ENCODE measurements at regions not wholly inside any gene's neighbourhood (a gene's known extent, or its start where the extent isn't known, plus 50 kb on each side); places are given as distances from the start of the nearest gene placed in this dataset.

GRCh38 chr20:56801971-56802755 is 173.1 kb downstream of the TFAP2C start:
- peaks cover 0 to 15% (median 0%) of the 10 kb centered on the region in 4 donors for H3K27me3 ChIP-seq
- H3K27ac ChIP-seq (replicated peaks in 1 of 4), result no peak overlapping the region
- 27% methylated on average over 19 of the region's 19 CpGs for WGBS
- no peak for TF ChIP-seq CTCF (IDR thresholded peaks at IDR 0.05)
- no peak for TF ChIP-seq POLR2AphosphoS5 (IDR thresholded peaks at IDR 0.05)
- TF ChIP-seq POLR2A (IDR thresholded peaks at IDR 0.05; ENCODE audit: low read depth), result no peak
- TF ChIP-seq EP300 (IDR thresholded peaks at IDR 0.05), result no peak
- DNase-seq (ENCODE audit: extremely low spot score), result no peak
- intact Hi-C loops (cut with DNase I), result no loop called here
- H3K4me3 ChIP-seq, result no peak overlapping the region
- H3K4me1 ChIP-seq, result peaks cover 0 to 15% (median 13%) of the 10 kb centered on the region in 4 donors
- peaks cover 0 to 9% (median 9%) of the 10 kb centered on the region in 4 donors for H3K9me3 ChIP-seq
- H3K36me3 ChIP-seq, result no peaks in the 10 kb centered on the region

GRCh38 chr20:56802805-56803204 is 173.7 kb downstream of the TFAP2C start:
- TF ChIP-seq EP300 (IDR thresholded peaks at IDR 0.05) (no peak), POLR2A (IDR thresholded peaks at IDR 0.05; ENCODE audit: low read depth) (no peak), CTCF (IDR thresholded peaks at IDR 0.05) (no peak), POLR2AphosphoS5 (IDR thresholded peaks at IDR 0.05) (no peak)
- Histone ChIP-seq H3K27ac (replicated peaks in 1 of 4) (no peak overlapping the region), H3K9me3 (peaks cover 0 to 9% (median 9%) of the 10 kb centered on the region in 4 donors), H3K36me3 (no peaks in the 10 kb centered on the region), H3K4me1 (peaks cover 0 to 15% (median 13%) of the 10 kb centered on the region in 4 donors), H3K27me3 (peaks cover 0 to 22% (median 0%) of the 10 kb centered on the region in 4 donors), H3K4me3 (no peak overlapping the region)
- DNase-seq (ENCODE audit: extremely low spot score), result no peak
- intact Hi-C loops (cut with DNase I), result no loop called here
- WGBS, result 68% methylated on average over 18 of the region's 20 CpGs

GRCh38 chr20:56805313-56805712 is 176.2 kb downstream of the TFAP2C start:
- 71% methylated on average over 4 of the region's 4 CpGs for whole genome bisulfite sequencing
- H3K27me3 ChIP-seq, result peaks cover 0 to 47% (median 0%) of the 10 kb centered on the region in 4 donors
- peaks cover 0 to 15% (median 13%) of the 10 kb centered on the region in 4 donors for H3K4me1 ChIP-seq
- no peaks in the 10 kb centered on the region for H3K36me3 ChIP-seq
- TF ChIP-seq POLR2AphosphoS5 (IDR thresholded peaks at IDR 0.05), result no peak
- no peak for TF ChIP-seq EP300 (IDR thresholded peaks at IDR 0.05)
- TF ChIP-seq CTCF (IDR thresholded peaks at IDR 0.05), result no peak
- no peak for TF ChIP-seq POLR2A (IDR thresholded peaks at IDR 0.05; ENCODE audit: low read depth)
- intact Hi-C loops (cut with DNase I), result no loop called here
- H3K27ac ChIP-seq (replicated peaks in 1 of 4), result no peak overlapping the region
- peaks cover 0 to 7% (median 0%) of the 10 kb centered on the region in 4 donors for H3K9me3 ChIP-seq
- no peak overlapping the region for H3K4me3 ChIP-seq
- DNase-seq (ENCODE audit: extremely low spot score), result no peak

GRCh38 chr20:56805966-56806365 is 176.9 kb downstream of the TFAP2C start:
- Histone ChIP-seq H3K4me3 (no peak overlapping the region), H3K4me1 (peaks cover 0 to 15% (median 13%) of the 10 kb centered on the region in 4 donors), H3K27me3 (peaks cover 0 to 50% (median 0%) of the 10 kb centered on the region in 4 donors), H3K9me3 (peaks cover 0 to 10% (median 0%) of the 10 kb centered on the region in 4 donors), H3K36me3 (no peaks in the 10 kb centered on the region), H3K27ac (replicated peaks in 1 of 4) (no peak overlapping the region)
- TF ChIP-seq EP300 (IDR thresholded peaks at IDR 0.05) (no peak), POLR2AphosphoS5 (IDR thresholded peaks at IDR 0.05) (no peak)
- 84% methylated on average over 9 of the region's 9 CpGs for WGBS
- intact Hi-C loops (cut with DNase I), result no loop called here
- no peak for DNase-seq (ENCODE audit: extremely low spot score)

GRCh38 chr20:56806952-56807517 is 177.9 kb downstream of the TFAP2C start:
- H3K27ac ChIP-seq (replicated peaks in 1 of 4), result no peak overlapping the region
- H3K27me3 ChIP-seq, result peaks cover 0 to 50% (median 0%) of the 10 kb centered on the region in 4 donors
- peaks cover 0 to 10% (median 0%) of the 10 kb centered on the region in 4 donors for H3K9me3 ChIP-seq
- intact Hi-C loops (cut with DNase I), result no loop called here
- H3K36me3 ChIP-seq, result no peaks in the 10 kb centered on the region
- TF ChIP-seq POLR2A (IDR thresholded peaks at IDR 0.05; ENCODE audit: low read depth) (no peak), POLR2AphosphoS5 (IDR thresholded peaks at IDR 0.05) (no peak)
- no peak for DNase-seq (ENCODE audit: extremely low spot score)
- H3K4me1 ChIP-seq, result peaks cover 0 to 11% (median 10%) of the 10 kb centered on the region in 4 donors
- WGBS, result 62% methylated on average over 18 of the region's 18 CpGs
- no peak overlapping the region for H3K4me3 ChIP-seq

All from esophagus muscularis mucosa (tissue), 4 donors.